HG02943 (cell line): ENCODE measurements at regions not wholly inside any gene's neighbourhood (a gene's known extent, or its start where the extent isn't known, plus 50 kb on each side); places are given as distances from the start of the nearest gene placed in this dataset.
A peak's percentile ranks its signal among the peaks of the same experiment; 100 is the strongest.
"Not testable (repeated sequence)": the region's sequence is repeated elsewhere in the genome, so short reads cannot be mapped to it uniquely, and the experiment has no call there.

Source experiments
- ATAC-seq: cut with Tn5 transposase; IDR thresholded peaks from one replicate; pipeline ENCODE4 v1.9.1; 2021; ENCODE audit warnings: mild to moderate bottlenecking, low read depth, moderate library complexity; ENCODE audit not compliant: unreplicated experiment

DNA sequence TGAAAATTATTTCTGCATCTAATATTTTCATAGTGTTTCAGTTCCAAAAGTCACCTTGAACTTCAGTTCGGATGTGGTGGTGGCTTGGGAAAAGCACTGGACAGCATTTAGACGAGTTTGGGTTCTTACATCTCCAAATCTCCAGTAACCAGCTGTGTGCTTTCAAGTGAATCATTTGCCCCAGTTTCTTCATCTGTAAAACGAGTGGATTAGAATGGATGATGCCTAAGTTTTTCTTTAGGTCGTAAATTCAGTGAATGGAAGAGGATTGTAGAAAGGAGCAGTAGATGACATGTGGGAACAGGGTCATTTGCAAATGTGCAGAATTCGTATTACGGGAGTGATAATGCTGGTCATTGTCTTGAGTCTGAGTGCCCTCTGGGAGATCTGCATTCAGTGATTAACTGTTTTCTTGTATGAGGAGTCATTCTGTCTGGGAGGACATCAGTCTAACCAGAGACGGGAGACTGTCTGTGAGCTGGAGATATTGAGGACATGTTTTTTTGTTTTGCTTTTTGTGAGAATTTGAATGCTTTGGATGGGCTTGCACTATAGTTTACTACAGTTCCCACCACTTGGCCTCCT lies 641.6 kb upstream of the TBL1XR1 start:
- no peak for ATAC-seq

DNA sequence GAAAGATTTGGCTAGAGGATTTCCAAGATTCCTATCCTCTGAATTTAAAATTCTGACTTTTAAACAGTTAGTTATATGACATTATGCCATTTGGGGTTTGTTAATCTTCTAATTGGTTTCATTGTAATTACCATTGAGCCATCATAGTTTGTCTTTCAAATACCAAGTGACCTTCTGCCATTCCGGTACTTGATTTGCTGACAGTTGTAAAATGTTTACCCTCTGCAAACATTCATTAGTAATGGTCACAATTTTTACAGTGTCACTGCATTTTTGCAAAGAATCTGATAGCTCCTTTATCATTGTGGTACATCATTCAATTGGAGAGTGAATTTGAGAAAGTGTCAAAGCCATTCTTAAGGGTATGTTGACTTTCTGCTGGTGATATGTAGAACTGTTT lies 645.0 kb upstream of the TBL1XR1 start:
- ATAC-seq, result no peak

DNA sequence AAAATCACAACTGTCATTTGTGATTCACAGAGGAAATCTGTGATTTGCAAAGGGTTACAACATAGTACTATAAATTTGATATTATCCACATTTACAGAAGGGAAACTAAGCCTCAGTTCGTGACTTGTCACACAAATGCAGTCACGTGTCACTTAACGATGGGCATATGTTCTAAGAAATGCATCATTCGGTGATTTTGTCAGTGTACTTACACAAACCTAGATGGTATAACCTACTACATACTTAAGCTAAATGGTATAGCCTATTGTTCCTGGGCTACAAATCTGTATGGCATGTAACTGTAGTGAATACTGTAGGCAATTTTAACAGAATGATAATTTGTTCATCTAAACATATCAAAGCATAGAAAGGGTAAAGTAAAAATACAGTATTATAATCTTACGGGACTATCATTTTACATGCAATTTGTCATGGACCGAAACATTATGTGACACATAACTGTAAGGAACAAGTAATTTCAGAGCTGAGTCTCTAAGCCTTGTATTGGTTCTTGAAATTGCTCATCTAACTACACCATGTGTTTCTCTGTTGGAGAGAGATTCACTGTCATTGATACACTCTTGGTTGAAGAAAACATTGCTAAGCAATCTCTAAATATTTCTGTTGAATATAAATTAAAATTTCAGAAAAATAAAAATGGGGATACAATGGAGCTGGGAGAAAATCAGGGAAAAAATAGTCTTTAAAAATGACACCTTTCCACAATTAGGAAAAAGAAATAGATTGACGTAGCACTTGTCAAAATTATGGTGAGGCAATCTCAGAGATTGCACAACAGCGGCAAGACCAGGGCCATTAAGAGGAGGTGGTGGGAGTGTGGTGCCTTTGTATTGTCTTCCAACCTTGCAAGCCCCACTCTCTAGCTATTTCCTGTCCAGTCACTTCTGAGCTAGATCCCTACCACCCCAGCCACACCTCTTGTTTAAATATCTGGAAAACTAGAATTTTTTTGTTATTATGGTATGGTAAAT lies 645.8 kb upstream of the TBL1XR1 start:
- no peak for ATAC-seq

DNA sequence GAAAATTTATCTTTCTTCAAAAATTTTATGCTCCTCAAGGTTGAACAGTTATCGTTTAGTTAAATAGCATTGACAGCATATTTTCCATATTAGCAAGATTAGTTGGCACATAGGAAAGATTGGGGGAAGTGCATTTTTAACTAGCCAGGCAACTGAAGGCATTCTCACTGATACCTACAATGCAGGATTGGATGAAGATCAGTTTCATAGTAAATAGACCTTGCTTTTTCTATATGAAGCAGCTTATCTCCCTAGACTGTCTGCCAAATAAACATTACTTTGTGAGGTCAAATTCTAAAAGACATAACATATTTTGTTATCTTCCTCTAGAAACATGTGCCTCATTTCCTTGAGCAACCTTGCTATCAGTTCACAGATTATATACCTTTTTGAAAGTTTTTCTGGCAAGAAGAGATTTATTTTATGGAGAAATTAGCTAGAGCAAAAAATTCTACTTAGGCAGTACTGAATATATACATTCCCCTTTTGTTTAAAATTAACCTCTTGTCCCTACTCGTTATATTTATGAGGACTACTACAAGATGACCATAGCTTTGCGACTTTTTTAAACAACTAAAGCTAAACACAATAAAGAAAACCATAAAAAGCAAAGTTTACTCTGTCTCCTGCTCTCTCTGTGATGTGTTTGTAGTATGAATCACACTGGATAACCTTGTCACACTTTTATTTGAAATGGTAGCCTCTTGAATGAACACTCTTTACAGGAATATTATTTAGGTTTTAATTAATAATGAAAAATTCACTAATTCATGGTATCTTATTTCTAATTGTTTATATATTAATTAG lies 654.9 kb upstream of the TBL1XR1 start:
- ATAC-seq, result no peak

DNA sequence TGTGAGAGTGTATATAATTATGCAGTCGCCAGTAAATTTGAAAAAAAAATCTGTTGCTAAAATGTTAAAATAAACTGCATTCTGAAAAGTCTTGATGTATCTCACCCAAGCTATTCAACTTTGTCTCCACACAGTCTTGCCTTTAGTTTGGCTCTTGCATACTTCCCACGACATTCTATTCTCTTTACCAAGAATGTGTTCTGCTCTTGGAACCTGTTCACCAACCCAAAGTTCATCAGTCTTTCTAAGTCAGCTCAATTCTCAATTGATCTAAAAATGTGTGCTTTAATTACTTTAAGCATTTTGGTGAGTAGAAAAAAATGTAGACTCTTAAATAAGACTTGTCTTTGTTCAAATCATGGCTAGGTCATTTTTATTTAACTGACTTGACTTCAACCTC lies 657.7 kb upstream of the TBL1XR1 start:
- ATAC-seq, result no peak

DNA sequence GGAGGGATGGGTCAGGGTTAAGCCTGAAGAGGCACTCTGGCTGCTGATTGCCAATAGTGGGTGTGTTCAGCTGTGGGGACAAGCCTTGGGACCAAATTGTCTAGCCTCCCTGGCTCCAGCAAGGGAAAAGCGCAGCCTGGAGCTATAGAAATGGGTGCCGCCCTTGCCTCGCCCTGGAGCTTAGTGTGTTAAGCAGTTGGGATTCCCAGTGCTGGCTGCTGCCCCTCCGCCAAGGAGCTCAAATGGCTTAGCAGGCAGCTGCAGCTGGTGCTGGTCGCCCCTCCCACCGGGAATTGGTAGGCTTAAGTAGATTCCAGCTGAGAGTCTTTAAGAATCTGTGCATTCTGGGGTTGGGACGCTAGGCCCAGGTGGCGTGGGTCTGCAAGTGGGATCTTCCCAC lies 662.9 kb upstream of the TBL1XR1 start:
- ATAC-seq, result no peak

DNA sequence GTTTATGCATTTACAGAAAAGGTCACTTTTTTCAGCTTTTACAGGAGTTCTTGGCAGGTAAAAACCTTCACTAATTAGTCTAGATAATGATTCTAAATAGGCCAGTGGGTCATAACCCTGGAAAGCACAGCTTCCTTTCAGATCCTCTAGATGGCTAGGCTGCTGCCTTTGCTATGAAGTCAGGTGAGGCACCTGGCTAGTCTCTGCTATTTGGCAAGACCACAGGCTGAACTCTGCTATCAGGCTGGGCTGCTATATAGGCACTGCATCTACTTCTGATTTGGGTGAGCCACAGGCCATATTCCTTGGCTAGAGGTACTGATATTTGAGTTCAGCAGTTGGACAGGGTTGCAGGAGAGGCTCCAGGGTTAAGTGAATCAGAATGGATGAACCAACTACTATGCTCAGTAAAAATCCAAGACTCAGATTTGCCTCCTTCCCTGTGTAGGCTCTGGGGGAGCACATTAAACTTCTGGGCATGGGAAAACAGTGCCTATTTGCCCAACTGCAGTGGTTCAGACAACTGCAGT lies 665.7 kb upstream of the TBL1XR1 start:
- ATAC-seq, result no peak

DNA sequence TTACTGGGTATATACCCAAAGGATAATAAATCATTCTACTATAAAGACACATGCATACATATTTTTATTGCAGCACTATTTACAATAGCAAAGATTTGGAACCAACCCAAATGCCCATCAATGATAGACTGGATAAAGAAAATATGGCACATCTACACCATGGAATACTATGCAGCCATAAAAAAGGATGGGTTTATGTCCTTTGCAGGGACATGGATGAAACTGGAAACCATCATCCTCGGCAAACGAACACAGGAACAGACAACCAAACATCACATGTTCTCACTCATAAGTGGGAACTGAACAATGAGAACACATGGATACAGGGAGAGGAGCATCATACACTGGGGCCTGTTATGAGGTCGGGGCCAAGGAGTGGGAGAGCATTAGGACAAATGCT lies 665.0 kb upstream of the KCNMB2 start:
- ATAC-seq, result not testable (repeated sequence)

DNA sequence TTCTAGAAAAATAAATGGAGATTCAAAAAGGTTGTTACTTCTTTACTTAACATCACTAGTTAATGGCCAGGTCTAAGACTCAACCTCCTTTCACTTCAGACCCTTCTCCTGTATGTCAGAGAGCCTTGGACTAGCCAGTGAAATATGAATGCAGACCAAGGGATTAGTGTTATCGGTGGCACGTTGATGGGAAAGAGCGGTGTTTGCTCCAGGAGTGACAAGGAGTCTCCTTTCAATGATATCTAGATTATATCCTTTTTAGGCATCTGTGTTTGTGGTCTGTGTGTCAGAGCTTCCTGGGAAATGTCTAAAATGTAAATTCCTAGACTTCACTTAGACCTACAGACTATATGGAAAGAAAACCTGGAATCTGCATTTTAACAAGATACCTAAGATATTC lies 658.0 kb upstream of the KCNMB2 start:
- no peak for ATAC-seq

DNA sequence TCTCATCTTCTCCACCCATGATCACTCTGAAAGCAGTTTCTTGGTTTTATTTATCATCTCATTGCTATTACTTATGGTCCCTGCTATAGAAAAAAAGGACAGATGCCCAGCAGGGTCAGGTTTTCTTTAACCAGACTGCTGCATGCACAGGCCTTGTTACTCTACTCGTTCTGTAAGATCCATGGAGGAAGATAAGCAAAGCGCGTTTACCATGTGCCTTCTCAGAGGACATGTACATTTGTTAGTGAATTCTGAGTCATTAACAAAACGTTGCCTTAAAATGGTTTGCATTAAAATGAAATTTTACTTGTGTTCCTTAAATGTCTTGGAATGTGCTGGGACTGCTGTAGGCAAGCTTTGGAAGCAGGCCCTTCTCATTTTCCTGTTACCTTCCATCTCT lies 657.3 kb upstream of the KCNMB2 start:
- no peak for ATAC-seq

DNA sequence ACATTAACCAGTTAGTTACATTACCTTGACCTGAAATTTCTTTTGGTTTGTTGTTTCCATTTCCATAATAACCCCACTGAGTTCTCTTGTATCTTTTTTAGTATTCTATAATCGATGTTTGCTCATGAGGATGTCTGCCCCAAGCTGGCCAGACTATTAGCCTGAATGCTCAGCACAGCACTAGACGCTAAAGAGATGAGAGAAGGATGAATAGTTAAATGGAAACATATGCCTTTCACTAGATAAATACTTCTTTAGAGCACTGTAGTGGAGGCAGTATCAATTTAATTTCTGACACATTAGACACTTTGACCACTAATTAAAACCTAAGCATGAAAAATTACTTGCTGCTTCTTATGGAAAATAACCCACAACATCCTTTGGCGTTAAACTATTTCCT lies 654.9 kb upstream of the KCNMB2 start:
- no peak for ATAC-seq

DNA sequence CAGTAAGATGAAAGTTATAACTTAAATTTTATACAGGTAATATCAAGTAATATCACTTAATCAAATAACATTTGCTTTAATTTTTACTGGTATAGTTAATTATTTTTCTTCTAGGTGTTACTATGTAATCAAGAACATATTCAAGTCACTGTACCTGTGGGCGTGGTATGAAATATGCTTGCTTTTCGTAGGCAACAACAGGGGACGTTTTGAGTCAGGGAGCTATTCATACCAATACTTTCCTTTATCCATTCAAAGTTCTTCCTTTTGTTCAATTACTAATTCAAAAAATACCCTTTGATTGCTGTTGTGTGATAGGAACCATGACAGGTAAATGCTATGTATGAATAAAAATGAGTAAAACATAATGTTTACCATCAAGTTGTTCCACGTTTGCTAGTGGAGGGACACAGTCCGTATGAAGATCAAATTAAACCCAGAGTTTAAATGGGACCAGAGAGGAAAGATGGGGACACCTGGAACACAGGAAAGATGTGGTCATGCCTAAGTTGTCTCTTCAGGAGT lies 654.0 kb upstream of the KCNMB2 start:
- ATAC-seq, result no peak

DNA sequence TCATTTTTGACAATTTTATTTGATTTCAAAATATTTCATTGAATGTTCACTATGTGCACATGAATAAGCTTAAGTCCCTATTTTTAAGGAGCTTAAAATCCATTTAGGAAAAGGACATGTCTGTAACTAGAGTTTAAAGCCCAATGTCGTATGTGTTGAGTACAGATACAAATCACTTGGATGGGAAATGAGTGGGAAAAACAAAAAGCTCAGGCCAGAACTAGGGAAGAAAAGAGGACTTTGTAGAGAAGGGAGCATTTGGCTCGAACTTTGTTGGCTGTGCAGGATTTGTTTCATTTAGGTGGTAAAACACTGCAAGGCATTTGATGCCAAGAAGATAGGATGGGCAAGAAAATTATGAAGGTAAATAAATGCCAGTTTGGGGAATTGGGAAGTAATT lies 653.1 kb upstream of the KCNMB2 start:
- ATAC-seq, result no peak

DNA sequence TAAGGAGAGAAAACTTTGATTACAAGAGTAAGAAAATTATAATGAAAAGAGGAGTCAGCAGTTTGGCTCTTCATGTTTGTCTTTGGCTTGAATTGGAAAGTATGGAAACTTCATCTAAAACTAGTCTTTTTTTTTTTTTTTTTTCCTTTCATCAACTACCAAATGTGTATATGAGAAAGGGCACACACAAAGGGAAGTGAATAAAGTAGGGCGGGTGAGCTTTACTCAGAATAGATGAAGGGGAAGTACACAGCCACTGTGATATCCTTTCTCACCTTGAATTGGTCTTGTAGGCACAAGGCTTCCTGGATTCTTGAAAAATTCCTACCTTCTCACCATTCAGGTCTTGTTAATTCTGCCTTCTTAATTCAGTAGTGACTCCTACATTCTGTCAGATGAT lies 652.3 kb upstream of the KCNMB2 start:
- no peak for ATAC-seq

DNA sequence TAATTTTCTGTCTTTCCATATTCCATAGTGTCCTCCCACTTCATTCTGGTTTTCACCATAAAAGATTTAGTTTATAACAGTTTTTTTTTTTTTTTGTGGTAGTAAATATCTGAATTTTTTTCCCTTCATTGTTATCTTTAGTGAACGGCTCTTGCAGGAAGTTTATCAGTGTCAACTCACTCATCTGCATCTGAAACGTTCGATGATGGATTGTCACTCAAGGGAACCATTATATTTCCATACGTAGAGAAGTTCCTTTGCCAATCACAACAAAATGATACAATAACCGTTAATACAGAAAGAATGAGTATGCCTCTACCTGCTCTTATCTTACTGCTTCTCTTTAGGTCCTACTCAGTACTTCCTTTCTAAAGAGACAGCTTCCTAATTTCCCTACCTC lies 651.2 kb upstream of the KCNMB2 start:
- ATAC-seq, result no peak

DNA sequence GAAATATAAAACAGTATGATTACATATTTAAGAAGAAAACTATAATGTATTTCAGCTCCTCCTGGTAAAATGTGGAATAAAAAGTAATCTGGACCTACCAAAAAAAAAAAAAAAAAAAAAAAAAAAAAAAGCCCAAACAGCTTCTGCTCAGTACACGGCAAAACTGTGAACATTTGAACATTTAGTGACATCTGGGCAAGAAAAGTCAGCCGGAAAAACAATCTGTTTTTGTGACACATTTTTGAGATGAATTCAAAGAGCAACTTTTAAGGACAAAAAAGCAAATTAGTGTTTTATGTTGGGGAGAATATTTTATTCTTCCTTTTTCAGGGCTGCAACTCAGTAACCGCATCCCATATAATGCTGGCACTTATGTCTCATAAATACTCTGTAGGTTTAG lies 649.7 kb upstream of the KCNMB2 start:
- no peak for ATAC-seq

DNA sequence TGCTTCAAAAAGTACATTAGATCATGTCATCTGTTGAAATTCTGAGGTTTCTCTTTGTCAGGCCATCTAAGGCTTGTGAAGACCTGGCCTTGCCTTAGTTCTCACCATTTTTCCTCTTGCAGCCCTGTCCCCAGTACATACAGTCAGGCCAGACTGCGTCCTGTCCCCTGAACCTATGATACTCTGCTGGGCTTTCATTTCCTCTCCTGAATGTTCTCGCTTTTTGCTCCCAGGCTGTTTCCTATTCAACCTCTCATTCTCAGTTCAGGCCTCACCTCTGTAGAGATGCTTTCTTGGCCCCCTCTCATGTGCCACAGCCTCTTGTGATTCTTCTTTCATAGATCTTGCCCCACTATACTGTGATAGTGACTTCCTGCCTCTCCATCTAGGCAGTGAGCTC lies 648.8 kb upstream of the KCNMB2 start:
- ATAC-seq, result peak; percentile 68

DNA sequence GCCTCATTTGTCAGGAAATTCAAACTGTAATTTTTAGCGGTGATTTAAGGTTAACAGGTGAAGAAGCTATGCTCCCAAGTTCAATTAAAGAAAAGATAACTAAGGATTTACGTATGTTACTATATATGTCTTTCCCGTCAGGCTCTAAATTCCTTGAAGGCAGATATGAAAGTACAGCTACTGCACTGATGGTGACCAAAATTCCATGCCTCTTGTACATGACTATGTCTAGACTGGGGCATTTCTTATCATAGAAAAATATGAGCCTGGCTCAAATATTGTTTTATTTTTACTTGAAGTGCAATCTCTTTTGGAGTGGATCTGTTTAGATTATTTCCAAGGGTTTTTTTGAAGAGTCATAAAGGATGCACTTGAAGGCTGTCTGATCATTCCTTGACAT lies 647.1 kb upstream of the KCNMB2 start:
- ATAC-seq, result no peak

DNA sequence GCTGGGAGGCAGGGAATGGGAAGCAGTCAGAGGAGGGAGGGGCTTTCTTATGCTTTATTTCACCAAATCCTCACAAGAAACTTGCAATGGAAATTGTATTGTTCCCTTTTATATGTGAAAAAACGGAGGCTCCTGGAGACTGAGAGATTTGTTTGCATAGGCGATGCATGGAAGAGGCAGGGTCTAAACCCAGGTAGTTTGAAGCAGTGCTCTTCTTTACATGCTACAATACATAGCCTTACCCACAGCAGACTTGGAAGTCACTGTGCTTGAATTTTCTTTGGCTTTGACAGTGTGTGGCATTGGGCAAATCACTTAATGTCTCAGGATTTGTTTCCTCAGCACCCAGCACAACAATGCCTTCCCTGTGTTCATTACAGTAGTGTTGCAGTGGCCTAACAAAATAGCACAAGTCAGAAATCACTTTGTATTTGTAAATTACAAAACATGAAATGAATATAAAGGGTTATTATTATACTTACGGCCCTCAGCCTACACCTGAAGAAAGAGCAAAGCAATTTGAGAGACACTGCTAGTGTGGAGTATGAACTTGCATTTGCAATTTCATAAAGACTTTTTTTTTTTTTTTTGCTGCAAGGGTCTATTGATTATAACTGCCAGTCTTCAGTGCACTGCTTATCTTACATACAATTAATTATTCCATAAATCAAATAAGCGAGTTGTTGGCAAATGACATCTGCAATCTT lies 646.4 kb upstream of the KCNMB2 start:
- no peak for ATAC-seq

DNA sequence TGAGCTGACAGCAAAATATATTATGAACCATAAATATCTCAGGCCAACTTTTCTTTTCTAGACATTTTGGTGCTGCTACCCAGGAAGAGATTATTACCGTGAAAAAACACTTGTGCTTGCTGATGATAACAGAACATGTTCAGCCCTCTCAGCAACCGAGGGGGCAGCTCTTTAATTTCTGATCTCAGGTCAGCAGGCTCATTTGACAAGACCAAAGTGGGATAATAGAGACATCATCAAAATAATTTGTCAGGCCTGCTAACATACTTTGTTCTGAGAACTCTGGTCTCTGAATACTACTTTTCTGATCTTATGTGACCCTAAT lies 645.9 kb upstream of the KCNMB2 start:
- ATAC-seq, result no peak
